GM23248 (cell line): ENCODE measurements at regions not wholly inside any gene's neighbourhood (a gene's known extent, or its start where the extent isn't known, plus 50 kb on each side); places are given as distances from the start of the nearest gene placed in this dataset.

ENCODE experiments used
- EZH2 ChIP-seq: fragments of 200-600 bp; sonication (generic); IDR thresholded peaks from 2 replicates; pipeline ENCODE4 v1.6.1; 2018; ENCODE audit warnings: antibody characterized with exemption, mild to moderate bottlenecking; ENCODE audit not compliant: insufficient read depth, poor library complexity, severe bottlenecking
- EZH2phosphoT487 ChIP-seq: fragments of 200-600 bp; sonication (generic); IDR thresholded peaks from 2 replicates; pipeline ENCODE4 v1.6.1; 2018; ENCODE audit warnings: antibody characterized with exemption, moderate library complexity, mild to moderate bottlenecking, low read depth; ENCODE audit not compliant: insufficient read depth

DNA sequence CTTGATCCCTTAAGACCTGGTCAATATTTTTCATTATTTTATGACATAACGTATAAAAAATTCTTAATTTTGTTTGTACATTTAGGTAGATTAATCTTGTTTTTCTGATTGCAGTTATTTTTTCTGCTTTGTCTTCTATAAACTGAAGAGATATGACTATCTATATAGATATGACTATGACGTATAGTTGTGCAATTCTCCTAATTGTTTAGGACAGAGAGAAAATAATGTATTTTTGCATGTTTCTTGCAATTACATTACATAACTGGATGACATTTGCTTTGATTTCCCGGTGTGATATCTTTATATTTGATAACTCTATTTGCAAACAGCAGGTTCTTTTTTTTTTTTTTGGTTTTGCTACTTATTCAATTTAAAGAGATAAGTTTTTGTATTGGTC, 310.2 kb upstream of the REG3G start:
- TF ChIP-seq EZH2phosphoT487 (no peak), EZH2 (no peak)
